ENCODE measurements at regions not wholly inside any gene's neighbourhood (a gene's known extent, or its start where the extent isn't known, plus 50 kb on each side); places are given as distances from the start of the nearest gene placed in this dataset.

GRCh38 chr13:97161582-97162231 is 60.4 kb upstream of the MBNL2 start:
- H3K27me3 Mint-ChIP-seq, result peaks cover 13% of the 10 kb centered on the region
- DNase-seq, result no peak
- CTCF ChIA-PET, result interaction anchor here (0.5 kb wide), 1 partner anchor 61 kb away, joined by 3 read pairs; no protein-coding TSS in a partner anchor
- no peak for ATAC-seq (ENCODE audit: low read depth)
- H3K4me1 Mint-ChIP-seq, result no peaks in the 10 kb centered on the region
- H3K36me3 Mint-ChIP-seq (ENCODE audit: low read depth), result no peaks in the 10 kb centered on the region
- intact Hi-C loops (cut with micrococcal nuclease), result no loop called here
- TF ChIP-seq CTCF (IDR thresholded peaks at IDR 0.05), result no peak
- no peak overlapping the region for H3K27ac Mint-ChIP-seq
- no peaks in the 10 kb centered on the region for H3K9me3 Mint-ChIP-seq
- POLR2A ChIA-PET, result no interaction called here
- no peak overlapping the region for H3K4me3 Mint-ChIP-seq

DNA sequence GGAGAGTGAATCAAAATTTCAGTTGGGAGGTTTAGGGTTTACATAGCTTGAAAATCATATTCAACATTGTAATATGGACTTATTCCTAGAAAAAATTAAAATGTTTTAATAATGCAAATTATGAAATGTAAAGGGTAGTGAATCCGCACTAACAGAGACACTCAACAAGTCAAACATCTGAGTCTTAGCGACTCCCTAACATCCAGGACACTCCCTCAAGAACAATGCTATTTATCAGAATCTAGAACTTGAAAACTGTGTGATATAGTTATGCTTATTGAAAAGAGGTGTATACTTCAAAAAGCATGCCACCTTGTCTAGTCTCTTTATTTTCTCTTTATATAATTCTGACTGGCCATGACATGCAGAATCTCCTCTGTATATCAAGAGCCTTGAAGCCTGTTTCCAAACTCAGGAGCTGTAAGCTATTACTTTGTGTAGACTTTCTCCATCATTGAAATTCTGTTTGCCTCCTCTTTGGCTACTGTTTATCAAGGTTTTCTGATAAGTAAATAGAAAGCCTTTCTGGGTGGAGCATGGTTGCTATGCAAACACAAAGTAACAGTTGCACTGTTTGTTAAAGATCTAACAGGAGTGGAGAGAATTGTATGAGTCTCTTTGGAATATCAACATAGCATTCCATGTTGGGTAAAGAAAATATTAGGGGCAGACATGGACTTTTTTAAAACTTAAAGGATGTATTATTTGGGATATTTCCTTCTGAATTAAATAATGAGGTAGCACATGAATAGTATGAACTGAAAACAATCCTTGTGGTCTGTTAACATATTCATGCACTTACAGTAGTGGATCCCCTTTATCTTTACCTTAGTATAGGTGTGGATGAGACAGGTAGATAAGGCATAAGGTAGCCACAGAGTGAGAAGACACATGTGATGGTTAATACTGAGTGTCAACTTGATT is 56.4 kb upstream of the MBNL2 start:
- H3K27ac Mint-ChIP-seq, result no peak overlapping the region
- ATAC-seq (ENCODE audit: low read depth), result no peak
- peaks cover 17% of the 10 kb centered on the region for H3K27me3 Mint-ChIP-seq
- no peak for TF ChIP-seq CTCF (IDR thresholded peaks at IDR 0.05)
- no peak for DNase-seq
- CTCF ChIA-PET, result interaction anchor here (0.7 kb wide), 1 partner anchor 174 kb away, joined by 3 read pairs; no protein-coding TSS in a partner anchor
- POLR2A ChIA-PET, result no interaction called here
- H3K9me3 Mint-ChIP-seq, result no peaks in the 10 kb centered on the region
- no peaks in the 10 kb centered on the region for H3K36me3 Mint-ChIP-seq (ENCODE audit: low read depth)
- H3K4me1 Mint-ChIP-seq, result no peaks in the 10 kb centered on the region
- intact Hi-C loops (cut with micrococcal nuclease), result no loop called here
- no peak overlapping the region for H3K4me3 Mint-ChIP-seq

DNA sequence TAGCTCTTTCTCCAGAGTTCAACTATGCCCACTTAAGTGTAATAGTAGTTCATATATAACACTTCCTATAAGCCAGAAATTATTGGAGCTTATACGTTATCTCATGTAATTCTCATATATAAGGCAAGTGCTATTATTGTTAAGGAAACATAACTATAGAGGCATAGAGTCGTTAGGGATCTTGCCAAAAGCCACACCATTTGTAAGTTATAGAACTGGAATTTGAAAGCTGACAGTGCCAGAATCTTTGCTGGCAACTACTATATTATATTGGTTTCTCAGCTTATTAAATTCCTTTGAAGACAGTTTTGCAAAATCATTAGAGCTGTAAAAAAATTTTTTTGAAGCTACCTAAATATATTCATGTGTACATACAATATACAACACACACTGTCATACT is 51.0 kb upstream of the MBNL2 start:
- ChIA-PET CTCF (interaction anchor here (0.7 kb wide), 1 partner anchor 17 kb away, joined by 3 read pairs; no protein-coding TSS in a partner anchor), POLR2A (no interaction called here)
- no peak for TF ChIP-seq CTCF (IDR thresholded peaks at IDR 0.05)
- Mint-ChIP-seq H3K27ac (no peak overlapping the region), H3K27me3 (peaks cover 22% of the 10 kb centered on the region), H3K9me3 (peaks cover 5% of the 10 kb centered on the region), H3K36me3 (ENCODE audit: low read depth) (no peaks in the 10 kb centered on the region), H3K4me3 (no peak overlapping the region), H3K4me1 (no peaks in the 10 kb centered on the region)
- ATAC-seq (ENCODE audit: low read depth) (no peak), DNase-seq (no peak)
- intact Hi-C loops (cut with micrococcal nuclease), result no loop called here

Measured in activated B cell treated with CpG ODN at 0.5 μM for 24 hours (primary cell).